Progenitor cell of endocrine pancreas (in vitro differentiated cells): ENCODE measurements at regions not wholly inside any gene's neighbourhood (a gene's known extent, or its start where the extent isn't known, plus 50 kb on each side); places are given as distances from the start of the nearest gene placed in this dataset.

Source experiments
- DNase-seq: peaks from one replicate; pipeline ENCODE4 v3.0.0; 2021; ENCODE audit warnings: low spot score; ENCODE audit not compliant: unreplicated experiment
- H3K27ac Mint-ChIP-seq: 2 replicates; pipeline ENCODE4 v1.8.0; 2021; ENCODE audit warnings: mild to moderate bottlenecking, moderate library complexity, mixed read lengths
- H3K27me3 Mint-ChIP-seq: 2 replicates; pipeline ENCODE4 v1.8.0; 2021; ENCODE audit warnings: mixed read lengths
- H3K36me3 Mint-ChIP-seq: 2 replicates; pipeline ENCODE4 v1.8.0; 2022; ENCODE audit warnings: mixed read lengths; ENCODE audit not compliant: insufficient read depth
- H3K4me1 Mint-ChIP-seq: 2 replicates; pipeline ENCODE4 v1.8.0; 2021; ENCODE audit warnings: low read depth, mixed read lengths
- H3K4me3 Mint-ChIP-seq: 2 replicates; pipeline ENCODE4 v1.8.0; 2021; ENCODE audit warnings: low read depth, mild to moderate bottlenecking, moderate library complexity, mixed read lengths
- H3K9me3 Mint-ChIP-seq: 2 replicates; pipeline ENCODE4 v1.8.0; 2021; ENCODE audit warnings: low read depth, mixed read lengths
- CTCF ChIP-seq: fragments of 200-600 bp; sonication (generic); IDR thresholded peaks from one replicate; pipeline ENCODE4 v1.5.0; 2021; ENCODE audit warnings: antibody characterized with exemption, mild to moderate bottlenecking; ENCODE audit not compliant: unreplicated experiment

GRCh38 chr11:41917900-41918299 lies 458.4 kb upstream of the LRRC4C start:
- H3K27ac Mint-ChIP-seq: no peak overlapping the region
- no peak overlapping the region for H3K4me3 Mint-ChIP-seq
- DNase-seq: no peak
- H3K36me3 Mint-ChIP-seq: no peaks in the 10 kb centered on the region
- H3K9me3 Mint-ChIP-seq: peaks cover 16% of the 10 kb centered on the region
- no peak for TF ChIP-seq CTCF
- no peaks in the 10 kb centered on the region for H3K27me3 Mint-ChIP-seq
- no peaks in the 10 kb centered on the region for H3K4me1 Mint-ChIP-seq

DNA sequence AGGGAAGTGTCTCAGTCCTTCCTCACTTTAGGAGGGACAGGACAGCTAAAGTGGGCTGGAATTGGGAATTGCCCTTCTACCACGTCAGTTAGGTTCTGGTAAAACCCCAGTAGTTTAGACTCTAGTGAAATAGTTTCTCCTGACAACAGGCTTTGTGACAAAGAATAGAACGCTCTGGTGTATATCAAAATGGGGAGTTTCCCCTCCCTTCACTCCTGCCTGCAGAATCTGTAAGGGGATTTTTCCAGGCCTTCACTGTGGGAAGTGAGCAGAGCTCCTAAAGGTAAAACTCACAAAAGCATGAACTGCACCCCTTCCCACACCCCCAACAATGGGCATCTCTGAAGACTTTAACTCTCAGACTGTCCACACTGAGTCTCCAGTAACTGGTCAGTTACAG lies 460.9 kb upstream of the LRRC4C start:
- H3K4me3 Mint-ChIP-seq: no peak overlapping the region
- H3K27ac Mint-ChIP-seq: no peak overlapping the region
- H3K36me3 Mint-ChIP-seq: no peaks in the 10 kb centered on the region
- no peak for DNase-seq
- no peaks in the 10 kb centered on the region for H3K4me1 Mint-ChIP-seq
- H3K27me3 Mint-ChIP-seq: no peaks in the 10 kb centered on the region
- no peak for TF ChIP-seq CTCF
- H3K9me3 Mint-ChIP-seq: peaks cover 6% of the 10 kb centered on the region

- Mint-ChIP-seq H3K36me3 (no peaks in the 10 kb centered on the region), H3K27ac (no peak overlapping the region), H3K27me3 (no peaks in the 10 kb centered on the region), H3K9me3 (peaks cover 5% of the 10 kb centered on the region), H3K4me1 (no peaks in the 10 kb centered on the region), H3K4me3 (no peak overlapping the region)
- no peak for TF ChIP-seq CTCF
- DNase-seq: no peak
Measured at GRCh38 chr11:41921746-41922390, 462.4 kb upstream of the LRRC4C start.

DNA sequence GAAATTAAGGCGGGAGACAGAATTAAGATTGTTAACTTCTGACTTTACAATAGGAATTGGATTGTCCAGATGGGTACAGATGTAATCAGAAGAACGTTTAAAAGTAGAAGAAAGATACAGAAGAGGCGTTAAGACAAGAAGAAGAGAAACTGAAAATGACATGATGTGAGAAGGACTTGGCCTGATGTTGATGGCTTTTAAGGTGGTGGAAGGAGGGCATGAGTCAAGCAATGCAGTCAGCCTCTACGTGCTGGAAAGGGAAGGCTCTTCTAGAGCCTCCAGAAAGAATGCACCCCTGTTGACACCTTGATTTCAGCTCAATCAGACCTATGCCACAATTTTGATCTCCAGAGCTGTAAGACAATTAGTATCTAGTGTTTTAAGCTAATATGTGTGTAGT lies 466.9 kb upstream of the LRRC4C start:
- Mint-ChIP-seq H3K4me1 (peaks cover 5% of the 10 kb centered on the region), H3K36me3 (no peaks in the 10 kb centered on the region), H3K9me3 (no peaks in the 10 kb centered on the region), H3K27me3 (no peaks in the 10 kb centered on the region), H3K27ac (no peak overlapping the region), H3K4me3 (no peak overlapping the region)
- TF ChIP-seq CTCF: no peak
- DNase-seq: no peak

- Mint-ChIP-seq H3K27me3 (no peaks in the 10 kb centered on the region), H3K9me3 (no peaks in the 10 kb centered on the region), H3K36me3 (no peaks in the 10 kb centered on the region), H3K4me3 (no peak overlapping the region), H3K27ac (no peak overlapping the region), H3K4me1 (peaks cover 3% of the 10 kb centered on the region)
- no peak for DNase-seq
- TF ChIP-seq CTCF: no peak
Measured at GRCh38 chr11:41935241-41935640, 475.8 kb upstream of the LRRC4C start.
